HG02642 (cell line): ENCODE measurements at regions not wholly inside any gene's neighbourhood (a gene's known extent, or its start where the extent isn't known, plus 50 kb on each side); places are given as distances from the start of the nearest gene placed in this dataset.
"Not testable (repeated sequence)": the region's sequence is repeated elsewhere in the genome, so short reads cannot be mapped to it uniquely, and the experiment has no call there.

Source experiments
- ATAC-seq: cut with Tn5 transposase; IDR thresholded peaks from one replicate; pipeline ENCODE4 v1.9.1; 2021; ENCODE audit warnings: mild to moderate bottlenecking; ENCODE audit not compliant: unreplicated experiment, poor library complexity

DNA sequence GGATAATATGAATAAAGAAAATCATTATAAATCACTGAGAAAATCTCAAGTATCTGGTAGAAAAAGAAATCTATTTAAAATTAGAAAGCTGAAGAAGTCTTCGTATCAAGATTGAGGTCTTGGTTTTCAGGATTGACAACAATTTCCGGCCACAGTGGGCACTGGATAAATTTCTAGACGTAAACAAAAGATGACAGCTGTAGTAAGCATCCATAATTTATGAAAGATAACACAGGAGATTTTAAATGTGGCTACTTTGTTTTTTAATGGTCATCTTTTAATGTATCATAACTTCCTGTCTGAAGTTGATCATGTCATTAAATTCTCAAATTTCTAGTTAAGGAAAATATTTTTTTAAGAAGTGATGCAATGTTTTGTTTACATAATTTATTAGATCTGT is 444.2 kb downstream of the HTR1B start:
- ATAC-seq, result no peak

DNA sequence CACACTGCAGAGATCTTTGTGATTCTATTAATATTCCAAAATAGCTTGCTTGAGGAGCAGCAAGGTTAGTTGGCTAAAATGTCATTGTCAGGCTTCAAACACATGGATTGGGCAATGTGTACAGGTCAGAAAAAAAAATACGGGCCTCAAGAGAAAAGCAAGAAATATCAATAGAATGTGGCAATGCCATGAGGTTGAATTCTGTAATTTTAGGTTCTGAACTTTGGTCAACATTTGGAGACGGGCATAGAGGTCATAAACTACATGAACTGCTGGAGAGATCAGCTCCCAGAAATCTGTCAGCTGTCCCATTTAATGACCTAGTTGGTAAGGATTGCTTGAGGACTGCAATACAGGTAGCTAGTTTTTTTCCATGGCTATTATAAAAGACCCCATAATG is 445.8 kb downstream of the HTR1B start:
- no peak for ATAC-seq

DNA sequence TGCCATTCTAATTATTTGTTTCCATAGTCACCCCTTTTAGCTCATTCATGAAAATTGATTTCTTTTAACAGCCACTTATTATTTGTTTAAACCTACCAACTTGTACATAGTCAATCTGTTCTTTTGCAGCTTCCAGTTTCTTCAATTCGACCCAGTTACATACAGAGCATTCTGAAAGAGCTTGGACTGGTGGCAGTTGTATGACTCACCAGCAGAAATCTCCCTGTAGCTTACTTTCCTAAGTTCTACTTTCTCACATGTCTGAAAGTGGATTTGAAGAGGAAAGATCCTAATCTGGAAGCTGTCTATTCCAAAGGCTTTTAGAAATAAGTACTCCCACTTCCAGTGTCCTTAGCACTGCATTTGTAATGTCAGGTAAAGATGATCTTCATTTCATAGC is 447.9 kb downstream of the HTR1B start:
- no peak for ATAC-seq

DNA sequence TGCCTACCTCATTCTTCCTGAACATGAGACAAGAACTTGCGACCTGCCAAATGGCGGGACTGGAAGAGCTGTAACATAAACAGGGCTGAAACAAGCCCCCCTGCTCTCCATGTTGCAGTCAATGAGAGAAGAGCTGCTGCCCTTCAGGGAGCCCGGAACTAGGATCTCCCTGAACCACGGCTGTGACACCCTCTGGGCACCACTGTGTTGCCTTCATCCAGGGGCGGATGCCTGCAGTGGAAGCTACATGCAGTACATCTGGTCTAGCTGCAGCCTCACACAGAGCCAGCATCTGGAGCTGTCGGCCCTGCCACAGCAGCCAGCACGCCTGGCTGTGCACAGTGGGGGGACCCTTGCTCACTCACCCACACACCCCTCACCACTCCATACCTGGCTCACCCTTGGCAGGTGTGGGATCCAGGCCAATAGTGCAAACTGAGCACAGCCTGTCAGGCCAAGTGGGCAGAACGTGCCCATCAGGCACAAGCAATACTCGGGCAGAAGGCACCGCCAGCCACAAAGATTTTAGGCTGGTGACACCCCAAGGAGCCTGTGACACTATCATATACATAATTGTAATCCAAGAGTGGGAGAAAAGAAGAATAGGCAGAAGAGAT is 451.3 kb downstream of the HTR1B start:
- no peak for ATAC-seq

DNA sequence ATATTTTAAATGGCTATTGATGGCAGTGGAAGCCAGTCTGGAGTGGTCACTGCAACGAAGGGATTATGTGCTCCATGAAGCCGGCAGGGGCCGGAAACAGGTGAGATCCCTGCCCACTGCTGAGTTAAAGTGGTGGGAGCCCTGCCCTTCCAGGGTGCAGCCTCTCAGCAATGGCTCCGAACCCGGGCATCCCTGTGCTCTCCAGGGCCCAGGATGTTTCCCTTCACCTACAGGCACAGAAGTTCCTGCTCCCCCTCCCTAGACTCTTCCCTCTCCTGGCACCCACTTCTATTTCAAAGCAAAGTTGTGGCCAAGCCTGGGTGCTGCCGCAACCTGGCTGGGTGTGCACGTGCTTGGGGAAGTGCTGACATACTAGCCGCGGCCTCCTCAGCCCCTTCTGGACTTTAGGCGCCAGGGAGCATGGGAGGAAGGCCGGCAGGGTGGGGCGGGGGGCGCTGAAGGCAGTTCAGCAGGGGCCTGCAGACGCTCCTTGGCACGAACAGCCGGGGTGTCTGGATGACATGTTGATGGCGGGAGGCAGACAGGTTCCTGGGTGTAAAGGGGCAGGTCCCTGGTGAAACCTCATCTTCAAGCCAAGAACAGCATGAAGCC is 452.3 kb downstream of the HTR1B start:
- no peak for ATAC-seq

DNA sequence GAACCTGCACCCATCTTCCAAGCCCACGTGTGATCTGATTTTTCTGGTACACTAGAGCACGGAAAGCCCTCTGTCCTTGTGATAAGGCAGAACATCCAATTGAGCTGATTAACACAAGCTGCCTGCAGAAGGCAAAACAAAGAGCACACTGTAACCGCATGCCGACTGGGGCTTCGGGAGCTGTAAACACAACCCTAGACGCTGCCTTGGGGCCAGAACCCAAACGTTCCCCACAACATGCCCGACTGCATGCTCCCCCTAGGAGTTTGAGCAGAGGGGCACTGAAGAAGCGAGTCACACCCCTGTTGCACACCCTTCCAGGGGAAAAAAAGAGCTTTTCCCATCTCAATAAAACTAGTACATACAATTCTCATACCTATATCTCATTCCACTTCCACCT is 470.7 kb downstream of the HTR1B start:
- ATAC-seq, result no peak

DNA sequence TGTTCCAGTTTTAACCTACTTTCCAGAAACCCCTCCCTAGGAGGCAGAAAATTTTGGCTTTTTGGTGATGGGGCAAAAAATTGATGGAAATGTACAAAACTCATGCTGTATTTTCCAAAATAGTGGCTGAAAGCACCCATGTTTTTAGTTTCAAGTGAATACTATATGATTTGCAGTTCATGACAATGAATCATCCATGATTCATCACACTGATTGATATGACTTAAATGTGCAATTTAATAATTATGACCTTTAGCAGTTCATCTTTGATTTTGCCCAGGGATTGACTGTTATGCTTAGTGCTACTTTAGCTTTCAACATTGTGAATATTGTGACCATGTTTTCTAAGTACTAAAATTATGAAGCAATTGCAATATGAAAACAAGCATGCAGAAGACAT is 478.7 kb downstream of the HTR1B start:
- no peak for ATAC-seq

DNA sequence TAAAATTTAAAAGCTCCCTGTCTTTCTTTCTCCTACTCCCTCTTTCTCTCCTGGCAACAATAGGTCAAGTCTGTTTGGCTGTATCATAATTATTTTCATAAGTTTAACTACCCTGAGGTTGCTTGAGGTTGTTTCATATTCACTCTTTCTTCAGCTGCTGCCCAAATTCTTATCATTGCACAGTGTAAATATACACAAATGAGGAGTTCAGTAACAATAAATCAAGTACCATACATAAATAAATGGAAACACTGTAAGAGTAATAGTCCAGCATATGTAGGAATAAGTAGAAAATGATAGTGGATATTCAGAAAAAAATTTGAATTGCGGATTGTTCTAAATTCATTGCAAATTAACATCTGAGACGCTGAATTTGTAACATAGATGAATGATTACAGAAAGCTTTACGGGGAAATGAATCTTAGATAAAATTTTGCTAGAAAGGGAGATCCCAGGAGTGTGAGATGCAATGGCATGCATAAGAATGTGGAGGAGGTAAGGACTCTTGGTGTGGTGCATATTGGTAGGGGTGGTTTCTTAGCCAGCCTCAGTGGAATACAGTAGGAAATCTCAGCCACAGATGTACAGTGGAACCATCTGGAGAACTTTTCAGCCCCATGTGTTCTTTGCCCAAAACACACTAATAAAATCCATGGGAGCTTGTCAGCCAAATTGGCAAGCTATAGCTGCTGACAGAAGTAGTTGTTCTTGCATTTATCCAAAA is 480.7 kb downstream of the HTR1B start:
- ATAC-seq, result no peak

DNA sequence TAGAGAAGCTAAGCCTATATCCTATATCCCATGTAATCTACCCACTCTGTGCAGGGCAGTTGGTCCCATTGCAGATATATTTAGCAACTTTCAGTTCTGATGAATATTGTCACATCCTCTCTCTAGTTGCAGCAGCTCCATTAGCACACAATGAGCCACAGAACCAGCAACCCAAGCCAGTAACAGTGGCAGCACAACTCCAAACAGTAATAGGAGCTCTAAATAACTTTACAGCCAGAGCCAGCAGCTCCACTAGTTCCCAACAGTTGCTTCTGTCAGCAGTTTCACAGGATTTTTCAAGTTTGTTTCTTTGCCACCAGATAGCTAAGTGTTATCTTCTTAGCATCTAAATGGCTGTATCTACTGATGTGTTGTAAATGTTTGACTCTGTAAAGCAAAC is 490.8 kb downstream of the HTR1B start:
- no peak for ATAC-seq

DNA sequence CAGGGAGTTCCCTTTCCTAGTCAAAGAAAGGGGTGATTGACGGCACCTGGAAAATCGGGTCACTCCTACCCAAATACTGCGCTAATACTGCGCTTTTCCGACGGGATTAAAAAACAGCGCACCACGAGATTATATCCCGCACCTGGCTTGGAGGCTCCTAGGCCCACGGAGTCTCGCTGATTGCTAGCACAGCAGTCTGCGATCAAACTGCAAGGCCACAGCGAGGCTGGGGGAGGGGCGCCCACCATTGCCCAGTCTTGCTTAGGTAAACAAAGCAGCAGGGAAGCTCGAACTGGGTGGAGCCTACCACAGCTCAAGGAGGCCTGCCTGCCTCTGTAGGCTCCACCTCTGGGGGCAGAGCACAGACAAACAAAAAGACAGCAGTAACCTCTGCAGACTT is 504.1 kb downstream of the HTR1B start:
- not testable (repeated sequence) for ATAC-seq

DNA sequence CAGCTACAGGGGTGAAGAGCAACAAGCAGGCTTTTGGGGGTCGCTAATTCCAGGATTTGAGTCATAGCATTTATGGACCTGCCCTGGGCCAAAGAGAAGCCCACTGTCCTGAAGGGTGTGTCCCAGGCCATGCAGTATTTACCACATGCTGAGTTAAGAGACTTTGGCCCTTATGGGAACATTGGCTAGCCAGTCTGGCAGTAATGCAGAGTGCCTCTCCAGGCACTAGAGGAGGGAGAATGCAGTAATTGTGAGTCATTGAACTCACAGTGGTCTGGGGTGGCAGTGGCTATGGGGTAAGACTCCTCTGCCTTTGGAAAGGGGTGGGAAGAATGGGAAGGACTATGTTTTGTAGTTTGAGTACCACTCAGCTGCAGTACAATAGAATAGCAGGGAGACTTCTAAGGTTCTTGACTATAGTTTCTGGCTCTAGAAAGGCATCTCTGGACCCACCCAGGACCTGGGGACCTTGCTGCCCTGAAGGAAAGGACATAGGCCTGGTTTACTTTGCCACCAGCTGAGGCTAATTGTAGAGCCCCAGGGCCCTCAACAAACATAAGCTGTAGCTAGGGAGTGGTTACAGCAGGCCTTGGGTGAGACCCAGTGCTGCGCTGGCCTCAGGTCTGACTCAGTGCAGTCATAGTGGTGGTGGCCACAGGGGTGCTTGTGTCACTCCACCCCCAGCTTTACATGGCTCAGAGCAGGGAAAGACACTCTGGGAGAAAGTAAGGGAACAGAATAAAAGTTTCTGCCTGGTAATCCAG is 520.9 kb downstream of the HTR1B start:
- ATAC-seq, result no peak

DNA sequence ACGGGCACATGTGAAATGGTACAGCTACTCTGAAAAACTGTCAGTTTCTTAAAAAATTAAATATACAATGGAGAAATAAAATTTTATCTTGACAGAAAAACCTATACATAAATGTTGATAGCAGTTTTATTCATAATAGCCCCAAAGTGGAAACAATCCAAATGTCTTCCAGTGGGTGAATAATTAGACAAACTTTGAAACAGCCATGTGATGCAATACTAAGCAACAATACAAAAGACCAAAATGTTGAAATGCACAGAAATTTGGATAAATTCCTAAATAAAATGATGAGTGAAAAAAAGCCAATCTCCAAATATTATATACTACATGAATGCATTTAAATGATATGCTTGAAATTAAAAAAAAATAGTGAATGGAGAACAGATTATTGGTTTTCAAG is 523.1 kb downstream of the HTR1B start:
- no peak for ATAC-seq

DNA sequence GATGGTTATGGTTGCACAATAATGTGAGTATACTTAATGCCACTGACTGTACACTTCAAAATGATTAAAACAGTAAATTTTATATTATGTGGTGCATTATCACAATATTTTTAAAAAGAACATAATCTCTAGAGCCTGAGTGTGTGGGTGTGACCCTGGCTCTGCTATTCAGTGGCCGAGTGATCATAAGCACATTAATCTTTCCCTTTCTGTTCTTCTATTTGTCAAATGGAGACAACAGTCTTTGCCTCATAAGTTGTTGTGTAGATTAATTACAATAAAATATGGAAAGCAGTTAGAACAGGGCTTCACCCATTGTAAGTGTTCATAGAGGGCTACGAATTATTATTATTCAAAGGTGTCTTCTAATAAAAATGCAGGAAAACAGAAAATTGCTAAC is 548.6 kb downstream of the HTR1B start:
- no peak for ATAC-seq

DNA sequence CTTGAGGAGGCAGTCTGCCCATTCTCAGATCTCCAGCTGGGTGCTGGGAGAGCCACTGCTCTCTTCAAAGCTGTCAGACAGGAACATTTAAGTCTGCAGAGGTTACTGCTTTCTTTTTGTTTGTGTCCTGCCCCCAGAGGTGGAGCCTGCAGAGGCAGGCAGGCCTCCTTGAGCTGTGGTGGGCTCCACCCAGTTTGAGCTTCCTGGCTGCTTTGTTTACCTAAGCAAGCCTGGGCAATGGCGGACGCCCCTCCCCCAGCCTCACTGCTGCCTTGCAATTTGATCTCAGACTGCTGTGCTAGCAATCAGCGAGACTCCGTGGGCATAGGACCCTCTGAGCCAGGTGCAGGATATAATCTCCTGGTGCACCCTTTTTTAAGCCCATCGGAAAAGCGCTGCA is 557.8 kb downstream of the HTR1B start:
- not testable (repeated sequence) for ATAC-seq

DNA sequence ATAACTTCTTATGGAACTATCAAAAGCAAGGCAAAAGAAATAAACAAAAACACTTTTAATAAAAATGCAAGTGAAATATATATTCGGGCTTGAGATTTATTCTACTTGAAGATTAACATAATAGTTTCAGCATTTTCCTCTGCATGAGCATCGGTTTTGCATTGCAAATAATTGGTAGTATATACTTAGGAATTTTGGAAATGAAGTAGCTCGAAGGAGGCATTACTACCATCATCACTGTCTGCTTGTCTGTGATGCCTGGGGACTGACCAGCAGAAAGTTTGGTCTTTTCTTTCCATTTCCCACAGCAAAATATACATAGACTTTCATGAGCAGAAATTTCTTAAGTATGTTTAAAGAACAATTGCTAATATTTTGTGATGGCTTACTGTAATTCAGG is 570.7 kb downstream of the HTR1B start:
- ATAC-seq, result no peak

DNA sequence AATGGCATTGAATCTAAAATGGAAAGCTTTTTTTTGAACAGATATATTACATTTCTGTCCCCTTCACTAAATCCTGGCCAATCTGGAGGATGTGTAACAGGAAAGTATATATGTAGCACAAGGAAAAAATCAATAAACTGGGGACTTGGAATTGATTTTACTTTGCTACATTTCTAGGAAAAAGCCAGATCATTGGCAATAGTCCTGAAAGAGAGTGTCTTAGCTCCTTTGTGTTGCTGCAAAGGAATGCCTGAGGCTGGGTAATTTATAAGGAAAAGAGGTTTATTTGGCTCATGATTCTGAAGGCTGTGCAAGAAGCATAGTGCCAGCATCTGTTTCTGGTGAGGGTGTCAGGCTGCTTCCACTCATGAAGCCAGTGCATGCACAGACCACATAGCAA is 574.9 kb downstream of the HTR1B start:
- no peak for ATAC-seq

DNA sequence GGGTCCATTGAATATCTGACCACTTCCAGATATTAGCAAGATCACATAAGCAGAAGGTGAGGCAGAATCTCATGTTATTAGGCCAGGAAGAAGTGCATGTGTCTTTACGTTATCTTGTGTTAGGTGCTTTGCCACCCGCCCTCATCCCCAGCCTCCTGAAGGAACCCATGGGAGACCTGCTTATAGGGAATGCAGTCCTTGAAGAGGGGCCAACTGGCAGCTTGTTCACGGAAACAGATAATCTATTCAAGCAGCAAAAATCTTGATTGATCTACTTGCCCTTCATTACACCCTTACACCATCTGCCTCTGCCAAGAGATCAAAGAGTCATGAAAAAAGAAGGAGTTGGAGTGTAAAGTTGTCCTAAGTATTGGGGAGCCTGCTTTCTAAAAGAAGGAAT is 576.4 kb downstream of the HTR1B start:
- no peak for ATAC-seq

DNA sequence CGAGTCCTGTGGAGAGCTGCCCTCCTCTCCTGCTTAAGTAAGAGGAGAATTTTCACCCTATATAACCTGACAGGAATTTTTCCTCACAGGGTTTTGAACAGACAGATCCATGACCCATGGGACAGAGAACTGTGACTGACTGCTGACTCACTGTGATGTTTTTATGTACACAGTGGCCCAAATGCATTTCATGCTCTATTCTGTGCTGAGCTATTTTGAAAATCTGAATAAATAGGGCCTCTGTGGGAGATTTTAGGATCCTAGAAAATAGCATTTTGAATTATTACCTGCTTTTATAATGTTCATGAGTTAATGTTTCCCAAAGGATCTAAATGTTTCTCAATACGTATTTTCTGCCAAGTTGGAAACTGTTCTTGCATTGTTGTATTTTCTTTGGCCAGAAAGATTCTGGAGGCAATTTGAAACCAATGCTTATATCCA is 577.4 kb downstream of the HTR1B start:
- no peak for ATAC-seq

DNA sequence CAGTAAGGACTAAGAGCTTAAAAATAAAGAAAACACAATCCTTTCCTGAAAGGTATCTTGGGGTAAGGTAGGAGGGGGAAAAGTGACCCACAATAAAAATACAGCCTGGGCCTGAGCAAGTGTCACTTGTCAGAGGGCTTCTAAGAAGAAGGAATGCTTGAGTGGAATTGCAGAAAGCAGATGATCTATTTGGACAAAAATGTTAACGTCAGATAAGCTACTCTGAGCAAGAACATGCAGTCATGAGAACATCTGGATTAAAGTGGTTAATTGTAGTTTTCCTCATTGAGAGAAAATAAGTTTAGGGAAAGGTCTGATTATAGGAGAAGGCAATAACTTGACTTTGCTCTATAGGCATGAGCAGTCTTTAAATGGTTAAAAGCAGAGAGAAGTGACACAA is 581.9 kb downstream of the HTR1B start:
- no peak for ATAC-seq

DNA sequence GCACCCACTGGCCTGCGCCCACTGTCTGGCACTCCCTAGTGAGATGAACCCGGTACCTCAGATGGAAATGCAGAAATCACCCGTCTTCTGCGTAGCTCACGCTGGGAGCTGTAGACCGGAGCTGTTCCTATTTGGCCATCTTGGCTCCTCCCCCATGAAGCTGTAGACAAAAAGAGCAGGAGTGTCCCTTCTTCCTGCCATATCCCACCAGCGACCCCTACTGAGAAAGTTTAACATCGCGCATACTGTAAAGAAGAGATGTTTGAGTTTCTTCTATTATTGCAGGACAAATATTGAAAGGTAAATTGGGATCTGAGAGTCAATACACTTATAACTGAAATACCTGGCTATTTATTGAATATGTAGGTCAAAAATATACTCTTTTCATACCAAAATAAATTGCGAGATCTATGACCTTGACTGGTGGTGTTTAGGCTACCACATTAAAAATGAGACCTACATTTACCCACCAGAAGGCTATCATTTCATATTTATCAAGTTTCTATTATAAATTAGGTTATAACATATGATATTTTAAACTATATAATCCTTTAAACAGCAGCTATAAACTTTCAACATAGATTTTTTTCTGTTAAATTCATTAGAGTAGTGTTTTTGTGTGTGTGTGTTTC is 586.3 kb downstream of the HTR1B start:
- no peak for ATAC-seq

DNA sequence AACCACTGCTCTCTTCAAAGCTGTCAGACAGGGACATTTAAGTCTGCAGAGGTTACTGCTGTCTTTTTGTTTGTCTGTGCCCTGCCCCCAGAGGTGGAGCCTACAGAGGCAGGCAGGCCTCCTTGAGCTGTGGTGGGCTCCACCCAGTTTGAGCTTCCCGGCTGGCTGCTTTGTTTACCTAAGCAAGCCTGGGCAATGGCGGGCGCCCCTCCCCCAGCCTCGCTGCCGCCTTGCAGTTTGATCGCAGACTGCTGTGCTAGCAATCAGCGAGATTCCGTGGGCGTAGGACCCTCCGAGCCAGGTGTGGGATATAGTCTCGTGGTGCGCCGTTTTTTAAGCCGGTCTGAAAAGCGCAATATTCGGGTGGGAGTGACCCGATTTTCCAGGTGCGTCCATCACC is 586.9 kb downstream of the HTR1B start:
- ATAC-seq, result not testable (repeated sequence)
